ENCODE measurements at regions not wholly inside any gene's neighbourhood (a gene's known extent, or its start where the extent isn't known, plus 50 kb on each side); places are given as distances from the start of the nearest gene placed in this dataset.

DNA sequence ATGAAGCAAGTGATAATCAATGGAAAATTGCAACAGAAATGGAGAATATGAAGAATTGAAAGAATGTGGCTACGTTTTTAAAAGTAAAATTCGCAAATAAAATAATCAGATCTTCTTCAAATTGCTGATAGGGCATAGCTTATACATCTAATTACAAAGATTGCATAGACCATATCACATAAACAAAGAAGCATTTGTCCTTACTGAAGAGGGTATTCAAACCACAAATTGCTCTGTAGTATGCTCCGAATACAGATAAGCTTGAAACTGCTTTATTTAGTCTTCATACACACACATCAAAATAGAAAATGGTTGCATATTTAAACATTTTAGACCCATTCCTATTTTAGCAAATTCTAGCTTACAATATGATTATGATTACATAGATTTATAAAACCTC is 206.7 kb upstream of the SLIT2 start:
- no TSS peak for BruUV-seq (replicated peaks)
- Histone ChIP-seq H3K4me1 (ENCODE audit: insufficient read depth, low read length) (no peaks in the 10 kb centered on the region), H4K20me1 (ENCODE audit: insufficient read depth, low read length) (no peaks in the 10 kb centered on the region), H3K27me3 (ENCODE audit: control insufficient read depth in 1 of 2, insufficient read depth in 2 of 2, low read length in 2 of 2) (no peaks in the 10 kb centered on the region), H3K27ac (ENCODE audit: extremely low read length, insufficient read depth, low read length) (no peak overlapping the region), H3K9ac (ENCODE audit: insufficient read depth, low read depth, low read length) (no peak overlapping the region), H3K4me3 (replicated peaks in 1 of 3; ENCODE audit: insufficient read depth in 1 of 3, low read depth in 2 of 3, low read length in 3 of 3) (no peak overlapping the region), H3K4me2 (ENCODE audit: low read depth, low read length) (no peak overlapping the region), H3K36me3 (replicated peaks in 1 of 2; ENCODE audit: control insufficient read depth in 1 of 2, insufficient read depth in 2 of 2, low read length in 2 of 2) (no peaks in the 10 kb centered on the region), H3K9me3 (ENCODE audit: low read length) (peaks cover 74% of the 10 kb centered on the region), H2AFZ (ENCODE audit: low read length) (no peak overlapping the region), H3K79me2 (ENCODE audit: insufficient read depth, low read length) (no peaks in the 10 kb centered on the region)
- WGBS (ENCODE audit: low lambda C conversion rate) = 6% methylated on average over 3 of the region's 3 CpGs
- DNase-seq (ENCODE audit: low spot score) (no peak), ATAC-seq (no peak), FAIRE-seq (no peak)
- intact Hi-C loops (cut with micrococcal nuclease; ENCODE audit: unreplicated experiment) = no loop called here
- ChIA-PET POLR2A (no interaction called here), CTCF (ENCODE audit: low intra/inter-chr PET ratio, low total read pairs) (no interaction called here)
- in situ Hi-C loops (cut with HindIII; ENCODE audit: extremely low pct_ligation_motif_present, low pct_unique_long_range_greater_than_20kb) = no loop called here
- TF ChIP-seq MATR3 (CRISPR knock-in tag; IDR thresholded peaks at IDR 0.05) (no peak), GATAD2A (CRISPR knock-in tag; IDR thresholded peaks at IDR 0.05) (no peak), ZNF883 (CRISPR knock-in tag; IDR thresholded peaks at IDR 0.05; ENCODE audit: not compliant biosample characterization) (no peak), FOXM1 (CRISPR knock-in tag; IDR thresholded peaks at IDR 0.05) (no peak), BORCS8-MEF2B (CRISPR knock-in tag; IDR thresholded peaks at IDR 0.05) (no peak), SOX6 (IDR thresholded peaks at IDR 0.05) (no peak), SOX6 (CRISPR knock-in tag; IDR thresholded peaks at IDR 0.05) (no peak), ZNF317 (CRISPR knock-in tag; IDR thresholded peaks at IDR 0.05) (no peak), ZC3H13 (CRISPR knock-in tag; IDR thresholded peaks at IDR 0.05) (no peak), HHEX (CRISPR knock-in tag; IDR thresholded peaks at IDR 0.05) (no peak), ZNF839 (CRISPR knock-in tag; IDR thresholded peaks at IDR 0.05; ENCODE audit: borderline replicate concordance) (no peak), ZNF333 (CRISPR knock-in tag; IDR thresholded peaks at IDR 0.05; ENCODE audit: borderline replicate concordance) (no peak), CBX2 (IDR thresholded peaks at IDR 0.05; ENCODE audit: low read depth, low read length) (no peak), CBX2 (CRISPR knock-in tag; IDR thresholded peaks at IDR 0.05; ENCODE audit: low read depth) (no peak)
- TF ChIP-seq, protein P1, sequence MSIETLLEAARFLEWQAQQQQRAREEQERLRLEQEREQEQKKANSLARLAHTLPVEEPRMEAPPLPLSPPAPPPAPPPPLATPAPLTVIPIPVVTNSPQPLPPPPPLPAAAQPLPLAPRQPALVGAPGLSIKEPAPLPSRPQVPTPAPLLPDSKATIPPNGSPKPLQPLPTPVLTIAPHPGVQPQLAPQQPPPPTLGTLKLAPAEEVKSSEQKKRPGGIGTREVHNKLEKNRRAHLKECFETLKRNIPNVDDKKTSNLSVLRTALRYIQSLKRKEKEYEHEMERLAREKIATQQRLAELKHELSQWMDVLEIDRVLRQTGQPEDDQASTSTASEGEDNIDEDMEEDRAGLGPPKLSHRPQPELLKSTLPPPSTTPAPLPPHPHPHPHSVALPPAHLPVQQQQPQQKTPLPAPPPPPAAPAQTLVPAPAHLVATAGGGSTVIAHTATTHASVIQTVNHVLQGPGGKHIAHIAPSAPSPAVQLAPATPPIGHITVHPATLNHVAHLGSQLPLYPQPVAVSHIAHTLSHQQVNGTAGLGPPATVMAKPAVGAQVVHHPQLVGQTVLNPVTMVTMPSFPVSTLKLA (IDR thresholded peaks at IDR 0.05) = no peak
- TF ChIP-seq, protein P2, sequence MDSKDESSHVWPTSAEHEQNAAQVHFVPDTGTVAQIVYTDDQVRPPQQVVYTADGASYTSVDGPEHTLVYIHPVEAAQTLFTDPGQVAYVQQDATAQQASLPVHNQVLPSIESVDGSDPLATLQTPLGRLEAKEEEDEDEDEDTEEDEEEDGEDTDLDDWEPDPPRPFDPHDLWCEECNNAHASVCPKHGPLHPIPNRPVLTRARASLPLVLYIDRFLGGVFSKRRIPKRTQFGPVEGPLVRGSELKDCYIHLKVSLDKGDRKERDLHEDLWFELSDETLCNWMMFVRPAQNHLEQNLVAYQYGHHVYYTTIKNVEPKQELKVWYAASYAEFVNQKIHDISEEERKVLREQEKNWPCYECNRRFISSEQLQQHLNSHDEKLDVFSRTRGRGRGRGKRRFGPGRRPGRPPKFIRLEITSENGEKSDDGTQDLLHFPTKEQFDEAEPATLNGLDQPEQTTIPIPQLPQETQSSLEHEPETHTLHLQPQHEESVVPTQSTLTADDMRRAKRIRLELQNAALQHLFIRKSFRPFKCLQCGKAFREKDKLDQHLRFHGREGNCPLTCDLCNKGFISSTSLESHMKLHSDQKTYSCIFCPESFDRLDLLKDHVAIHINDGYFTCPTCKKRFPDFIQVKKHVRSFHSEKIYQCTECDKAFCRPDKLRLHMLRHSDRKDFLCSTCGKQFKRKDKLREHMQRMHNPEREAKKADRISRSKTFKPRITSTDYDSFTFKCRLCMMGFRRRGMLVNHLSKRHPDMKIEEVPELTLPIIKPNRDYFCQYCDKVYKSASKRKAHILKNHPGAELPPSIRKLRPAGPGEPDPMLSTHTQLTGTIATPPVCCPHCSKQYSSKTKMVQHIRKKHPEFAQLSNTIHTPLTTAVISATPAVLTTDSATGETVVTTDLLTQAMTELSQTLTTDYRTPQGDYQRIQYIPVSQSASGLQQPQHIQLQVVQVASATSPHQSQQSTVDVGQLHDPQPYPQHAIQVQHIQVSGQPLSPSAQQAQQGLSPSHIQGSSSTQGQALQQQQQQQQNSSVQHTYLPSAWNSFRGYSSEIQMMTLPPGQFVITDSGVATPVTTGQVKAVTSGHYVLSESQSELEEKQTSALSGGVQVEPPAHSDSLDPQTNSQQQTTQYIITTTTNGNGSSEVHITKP (CRISPR knock-in tag; IDR thresholded peaks at IDR 0.05; ENCODE audit: low read depth) = no peak
- TF ChIP-seq, protein P3, sequence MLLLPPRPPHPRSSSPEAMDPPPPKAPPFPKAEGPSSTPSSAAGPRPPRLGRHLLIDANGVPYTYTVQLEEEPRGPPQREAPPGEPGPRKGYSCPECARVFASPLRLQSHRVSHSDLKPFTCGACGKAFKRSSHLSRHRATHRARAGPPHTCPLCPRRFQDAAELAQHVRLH (CRISPR knock-in tag; IDR thresholded peaks at IDR 0.05; ENCODE audit: borderline replicate concordance, low read depth) = no peak
- TF ChIP-seq, protein P4, sequence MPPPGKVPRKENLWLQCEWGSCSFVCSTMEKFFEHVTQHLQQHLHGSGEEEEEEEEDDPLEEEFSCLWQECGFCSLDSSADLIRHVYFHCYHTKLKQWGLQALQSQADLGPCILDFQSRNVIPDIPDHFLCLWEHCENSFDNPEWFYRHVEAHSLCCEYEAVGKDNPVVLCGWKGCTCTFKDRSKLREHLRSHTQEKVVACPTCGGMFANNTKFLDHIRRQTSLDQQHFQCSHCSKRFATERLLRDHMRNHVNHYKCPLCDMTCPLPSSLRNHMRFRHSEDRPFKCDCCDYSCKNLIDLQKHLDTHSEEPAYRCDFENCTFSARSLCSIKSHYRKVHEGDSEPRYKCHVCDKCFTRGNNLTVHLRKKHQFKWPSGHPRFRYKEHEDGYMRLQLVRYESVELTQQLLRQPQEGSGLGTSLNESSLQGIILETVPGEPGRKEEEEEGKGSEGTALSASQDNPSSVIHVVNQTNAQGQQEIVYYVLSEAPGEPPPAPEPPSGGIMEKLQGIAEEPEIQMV (CRISPR knock-in tag; IDR thresholded peaks at IDR 0.05; ENCODE audit: low read depth) = no peak

All from HepG2 (cell line).